Activated CD8-positive, alpha-beta T cell treated with anti-CD3 and anti-CD28 coated beads, Interleukin-2, amount 10 ng/mL, durations not matched to agents 7 days and 5 days (primary cell): ENCODE measurements at regions not wholly inside any gene's neighbourhood (a gene's known extent, or its start where the extent isn't known, plus 50 kb on each side); places are given as distances from the start of the nearest gene placed in this dataset.

Experiments used
- ATAC-seq: fragments of 150-1000 bp; cut with Tn5 transposase; one replicate; pipeline ENCODE4 v1.10.0; 2021; ENCODE audit warnings: moderate library complexity
- CTCF ChIA-PET: fragments of 350-600 bp; sonication (Branson Sonifier 250); formaldehyde crosslinking; loops from one replicate; lab custom pipeline; 2021; ENCODE audit warnings: antibody characterized with exemption; lab: Charles Lee
- POLR2A ChIA-PET: fragments of 350-600 bp; sonication (Branson Sonifier 250); formaldehyde crosslinking; loops from one replicate; lab custom pipeline; 2021; ENCODE audit warnings: antibody characterized with exemption; lab: Charles Lee
- DNase-seq: peaks from one replicate; pipeline ENCODE4 v3.0.0-alpha.2; 2020
- H3K27ac Mint-ChIP-seq: one replicate; pipeline ENCODE4 v1.8.0; 2021; ENCODE audit warnings: mild to moderate bottlenecking, mixed read lengths
- H3K27me3 Mint-ChIP-seq: one replicate; pipeline ENCODE4 v1.8.0; 2021; ENCODE audit warnings: low read depth, mixed read lengths
- H3K36me3 Mint-ChIP-seq: one replicate; pipeline ENCODE4 v1.8.0; 2021; ENCODE audit warnings: low read depth, mixed read lengths
- H3K4me1 Mint-ChIP-seq: one replicate; pipeline ENCODE4 v1.8.0; 2021; ENCODE audit warnings: low read depth, mixed read lengths
- H3K4me3 Mint-ChIP-seq: one replicate; pipeline ENCODE4 v1.8.0; 2021; ENCODE audit warnings: mild to moderate bottlenecking, mixed read lengths
- H3K9me3 Mint-ChIP-seq: one replicate; pipeline ENCODE4 v1.8.0; 2022; ENCODE audit warnings: mixed read lengths; ENCODE audit not compliant: insufficient read depth

DNA sequence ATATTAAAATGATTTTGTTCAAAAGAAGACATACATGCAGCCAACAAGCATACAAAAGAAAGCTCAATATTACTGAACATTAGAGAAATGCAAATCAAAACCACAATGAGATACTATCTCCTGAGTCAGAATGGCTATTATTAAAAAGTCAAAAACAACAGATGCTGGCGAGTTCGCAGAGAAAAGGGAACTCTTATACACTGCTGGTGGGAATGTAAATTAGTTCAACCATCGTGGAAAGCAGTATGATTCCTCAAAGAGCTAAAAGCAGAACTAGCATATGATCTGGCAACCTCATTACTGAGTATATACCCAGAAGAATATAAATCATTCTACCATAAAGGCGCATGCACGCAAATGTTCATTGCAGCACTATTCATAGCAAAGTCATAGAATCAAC lies 126.0 kb upstream of the HMCN1 start:
- DNase-seq (no peak), ATAC-seq (no peak)
- Mint-ChIP-seq H3K4me3 (no peak overlapping the region), H3K36me3 (peaks cover 10% of the 10 kb centered on the region), H3K4me1 (peaks cover 6% of the 10 kb centered on the region), H3K27ac (no peak overlapping the region), H3K27me3 (peaks cover 2% of the 10 kb centered on the region), H3K9me3 (peaks cover 4% of the 10 kb centered on the region)
- CTCF ChIA-PET = interaction anchor here (1.0 kb wide), 1 partner anchor 48 kb away, joined by 4 read pairs; no protein-coding TSS in a partner anchor
- POLR2A ChIA-PET = interaction anchor here (0.6 kb wide), 1 partner anchor 38 kb away, joined by 3 read pairs; no protein-coding TSS in a partner anchor

- Mint-ChIP-seq H3K9me3 (peaks cover 3% of the 10 kb centered on the region), H3K4me1 (no peaks in the 10 kb centered on the region), H3K27ac (no peak overlapping the region), H3K27me3 (no peaks in the 10 kb centered on the region), H3K4me3 (no peak overlapping the region), H3K36me3 (no peaks in the 10 kb centered on the region)
- DNase-seq (no peak), ATAC-seq (no peak)
- ChIA-PET CTCF (interaction anchor here (1.1 to 1.6 kb wide), 5 partner anchors 21 to 68 kb away, joined by 3 to 6 read pairs (median 4); no protein-coding TSS in a partner anchor), POLR2A (no interaction called here)
Measured at GRCh38 chr1:185603158-185603557, 131.0 kb upstream of the HMCN1 start.

- ATAC-seq = no peak
- Mint-ChIP-seq H3K4me1 (peaks cover 1% of the 10 kb centered on the region), H3K36me3 (no peaks in the 10 kb centered on the region), H3K9me3 (no peaks in the 10 kb centered on the region), H3K4me3 (no peak overlapping the region), H3K27me3 (no peaks in the 10 kb centered on the region), H3K27ac (no peak overlapping the region)
- ChIA-PET POLR2A (no interaction called here), CTCF (no interaction called here)
- no peak for DNase-seq
Measured at GRCh38 chr1:185601189-185601588, 133.0 kb upstream of the HMCN1 start.

GRCh38 chr1:185600641-185601040 lies 133.6 kb upstream of the HMCN1 start:
- no peak for DNase-seq
- no peak for ATAC-seq
- CTCF ChIA-PET = interaction anchor here (1.8 kb wide), 1 partner anchor 70 kb away, joined by 8 read pairs; no protein-coding TSS in a partner anchor
- Mint-ChIP-seq H3K4me1 (peaks cover 7% of the 10 kb centered on the region), H3K9me3 (no peaks in the 10 kb centered on the region), H3K4me3 (no peak overlapping the region), H3K27ac (no peak overlapping the region), H3K27me3 (no peaks in the 10 kb centered on the region), H3K36me3 (no peaks in the 10 kb centered on the region)
- POLR2A ChIA-PET = no interaction called here

GRCh38 chr1:185598332-185598731 lies 135.9 kb upstream of the HMCN1 start:
- Mint-ChIP-seq H3K9me3 (no peaks in the 10 kb centered on the region), H3K4me3 (no peak overlapping the region), H3K27me3 (no peaks in the 10 kb centered on the region), H3K36me3 (no peaks in the 10 kb centered on the region), H3K4me1 (peaks cover 19% of the 10 kb centered on the region), H3K27ac (no peak overlapping the region)
- ATAC-seq (no peak), DNase-seq (no peak)
- POLR2A ChIA-PET = no interaction called here
- CTCF ChIA-PET = interaction anchor here (0.8 to 1.7 kb wide), 7 partner anchors 15 to 428 kb away, joined by 3 to 5 read pairs (median 5); no protein-coding TSS in a partner anchor

- ATAC-seq (peak; percentile 76), DNase-seq (peak; percentile 60)
- H3K27me3 Mint-ChIP-seq = no peaks in the 10 kb centered on the region
- H3K36me3 Mint-ChIP-seq = peaks cover 9% of the 10 kb centered on the region
- ChIA-PET CTCF (interaction anchor here (0.8 to 3.4 kb wide), 28 partner anchors 10 to 333 kb away, joined by 3 to 33 read pairs (median 4); partner anchors contain the start of gene IVNS1ABP), POLR2A (interaction anchor here (0.6 to 1.9 kb wide), 7 partner anchors 35 to 280 kb away, joined by 3 to 6 read pairs (median 4); no protein-coding TSS in a partner anchor)
- H3K27ac Mint-ChIP-seq = no peak overlapping the region
- peaks cover 4% of the 10 kb centered on the region for H3K9me3 Mint-ChIP-seq
- H3K4me3 Mint-ChIP-seq = no peak overlapping the region
- peaks cover 27% of the 10 kb centered on the region for H3K4me1 Mint-ChIP-seq
Measured at GRCh38 chr1:185595835-185596667, 138.1 kb upstream of the HMCN1 start.

DNA sequence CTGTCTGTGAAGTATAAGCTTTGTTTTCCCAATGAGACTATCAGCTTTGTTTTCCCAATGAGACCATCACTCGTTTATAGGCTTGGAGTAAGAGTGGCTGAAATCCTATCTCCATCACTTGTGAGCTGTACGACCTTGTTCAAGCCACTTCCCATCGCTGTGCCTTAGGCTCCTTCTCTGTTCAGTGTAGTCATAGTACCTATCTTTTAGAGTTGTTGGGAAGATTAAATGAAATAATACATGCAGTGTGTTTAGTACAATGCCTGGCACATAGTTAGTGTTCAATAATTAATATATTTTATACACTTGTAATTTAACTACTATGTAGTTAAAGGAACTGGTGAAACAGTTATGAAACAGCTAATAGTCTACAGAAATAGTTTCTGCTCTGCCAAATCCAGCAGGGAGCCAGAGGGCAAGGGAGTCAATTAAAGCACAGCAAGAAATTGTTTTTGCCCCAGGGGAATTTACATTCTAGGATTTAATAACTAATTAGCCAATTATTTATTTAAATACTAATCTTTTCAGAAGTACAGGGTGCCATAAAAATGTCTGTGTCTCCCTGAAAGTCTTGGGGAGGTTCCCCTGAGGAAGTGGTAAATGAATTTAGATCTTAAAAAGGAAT lies 139.3 kb upstream of the HMCN1 start:
- POLR2A ChIA-PET = interaction anchor here (1.3 to 1.9 kb wide), 3 partner anchors 34 to 277 kb away, joined by 4 to 6 read pairs (median 4); no protein-coding TSS in a partner anchor
- CTCF ChIA-PET = interaction anchor here (1.1 to 3.4 kb wide), 16 partner anchors 9 to 281 kb away, joined by 3 to 33 read pairs (median 10); partner anchors contain the start of gene IVNS1ABP
- no peak for ATAC-seq
- peaks cover 27% of the 10 kb centered on the region for H3K4me1 Mint-ChIP-seq
- H3K27ac Mint-ChIP-seq = no peak overlapping the region
- H3K4me3 Mint-ChIP-seq = no peak overlapping the region
- H3K27me3 Mint-ChIP-seq = no peaks in the 10 kb centered on the region
- no peak for DNase-seq
- peaks cover 4% of the 10 kb centered on the region for H3K9me3 Mint-ChIP-seq
- H3K36me3 Mint-ChIP-seq = peaks cover 11% of the 10 kb centered on the region

DNA sequence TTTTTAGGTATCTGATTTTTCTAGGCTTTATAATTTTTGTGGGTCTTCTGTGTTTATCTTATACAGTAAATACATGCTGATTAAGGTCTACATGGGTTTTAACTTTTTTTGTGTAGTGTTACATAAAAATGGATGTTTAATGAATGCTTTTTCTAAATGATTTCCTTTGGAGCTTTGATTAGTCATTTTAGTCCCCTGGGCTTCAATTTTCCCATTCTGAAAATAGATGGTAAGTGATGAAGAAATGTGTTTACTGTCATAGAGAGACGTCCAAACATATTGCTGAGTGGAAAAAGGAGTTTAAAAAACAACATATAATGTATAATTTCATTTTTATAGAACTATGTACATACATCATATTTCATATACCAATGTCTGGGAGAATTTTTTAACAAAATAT lies 140.9 kb upstream of the HMCN1 start:
- no peak for DNase-seq
- ChIA-PET CTCF (interaction anchor here (1.0 to 1.4 kb wide), 3 partner anchors 11 to 33 kb away, joined by 3 to 4 read pairs (median 4); no protein-coding TSS in a partner anchor), POLR2A (no interaction called here)
- H3K4me1 Mint-ChIP-seq = peaks cover 27% of the 10 kb centered on the region
- ATAC-seq = no peak
- peaks cover 13% of the 10 kb centered on the region for H3K36me3 Mint-ChIP-seq
- H3K9me3 Mint-ChIP-seq = peaks cover 4% of the 10 kb centered on the region
- no peak overlapping the region for H3K4me3 Mint-ChIP-seq
- no peaks in the 10 kb centered on the region for H3K27me3 Mint-ChIP-seq
- H3K27ac Mint-ChIP-seq = no peak overlapping the region

DNA sequence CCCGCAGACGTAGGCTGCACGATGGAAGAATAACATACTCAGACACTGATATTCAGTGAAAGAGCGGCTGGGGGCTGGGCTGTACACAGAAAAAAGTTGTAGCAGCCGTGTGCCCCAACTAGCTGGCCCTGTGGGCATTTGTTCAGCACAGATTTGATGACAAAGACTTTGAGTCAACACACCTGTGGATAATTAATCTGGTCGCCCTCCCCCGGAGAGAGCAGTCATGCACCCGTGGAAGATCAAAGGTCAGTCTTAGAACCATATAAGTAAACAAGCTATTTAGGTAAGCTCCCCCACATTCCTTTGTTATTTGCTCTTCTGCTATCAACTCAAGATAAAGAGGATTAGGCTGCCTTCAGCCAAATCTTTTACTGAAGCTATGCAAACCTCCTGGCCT lies 148.4 kb upstream of the HMCN1 start:
- H3K27ac Mint-ChIP-seq = no peak overlapping the region
- no peaks in the 10 kb centered on the region for H3K4me1 Mint-ChIP-seq
- no peak for DNase-seq
- peaks cover 9% of the 10 kb centered on the region for H3K36me3 Mint-ChIP-seq
- no peaks in the 10 kb centered on the region for H3K27me3 Mint-ChIP-seq
- ATAC-seq = no peak
- H3K4me3 Mint-ChIP-seq = no peak overlapping the region
- ChIA-PET CTCF (interaction anchor here (1.2 to 4.4 kb wide), 3 partner anchors 10 to 75 kb away, joined by 3 to 20 read pairs (median 4); no protein-coding TSS in a partner anchor), POLR2A (no interaction called here)
- H3K9me3 Mint-ChIP-seq = peaks cover 21% of the 10 kb centered on the region

- no peak overlapping the region for H3K4me3 Mint-ChIP-seq
- no peak for DNase-seq
- peaks cover 23% of the 10 kb centered on the region for H3K36me3 Mint-ChIP-seq
- CTCF ChIA-PET = interaction anchor here (0.7 to 2.0 kb wide), 4 partner anchors 11 to 16 kb away, joined by 3 to 5 read pairs (median 4); no protein-coding TSS in a partner anchor
- no peaks in the 10 kb centered on the region for H3K27me3 Mint-ChIP-seq
- H3K4me1 Mint-ChIP-seq = no peaks in the 10 kb centered on the region
- POLR2A ChIA-PET = no interaction called here
- ATAC-seq = no peak
- H3K9me3 Mint-ChIP-seq = peaks cover 53% of the 10 kb centered on the region
- no peak overlapping the region for H3K27ac Mint-ChIP-seq
Measured at GRCh38 chr1:185581961-185582725, 152.0 kb upstream of the HMCN1 start.

- Mint-ChIP-seq H3K27ac (no peak overlapping the region), H3K27me3 (no peaks in the 10 kb centered on the region), H3K9me3 (peaks cover 49% of the 10 kb centered on the region), H3K4me3 (no peak overlapping the region), H3K36me3 (peaks cover 29% of the 10 kb centered on the region), H3K4me1 (no peaks in the 10 kb centered on the region)
- ATAC-seq = no peak
- ChIA-PET POLR2A (no interaction called here), CTCF (interaction anchor here (0.7 to 1.9 kb wide), 3 partner anchors 8 to 21 kb away, joined by 3 to 4 read pairs (median 3); no protein-coding TSS in a partner anchor)
- DNase-seq = no peak
Measured at GRCh38 chr1:185581020-185581419, 153.2 kb upstream of the HMCN1 start.
